ENCODE measurements at regions not wholly inside any gene's neighbourhood (a gene's known extent, or its start where the extent isn't known, plus 50 kb on each side); places are given as distances from the start of the nearest gene placed in this dataset.

- Mint-ChIP-seq H3K4me3 (no peak overlapping the region), H3K36me3 (ENCODE audit: low read depth) (no peaks in the 10 kb centered on the region), H3K4me1 (ENCODE audit: low read depth) (peaks cover 5% of the 10 kb centered on the region), H3K9me3 (peaks cover 21% of the 10 kb centered on the region), H3K27ac (no peak overlapping the region), H3K27me3 (ENCODE audit: insufficient read depth) (peaks cover 3% of the 10 kb centered on the region)
- DNase-seq, result no peak
- no peak for TF ChIP-seq CTCF (IDR thresholded peaks at IDR 0.05)
Measured at GRCh38 chr12:107351713-107352112, 258.4 kb upstream of the CRY1 start.

DNA sequence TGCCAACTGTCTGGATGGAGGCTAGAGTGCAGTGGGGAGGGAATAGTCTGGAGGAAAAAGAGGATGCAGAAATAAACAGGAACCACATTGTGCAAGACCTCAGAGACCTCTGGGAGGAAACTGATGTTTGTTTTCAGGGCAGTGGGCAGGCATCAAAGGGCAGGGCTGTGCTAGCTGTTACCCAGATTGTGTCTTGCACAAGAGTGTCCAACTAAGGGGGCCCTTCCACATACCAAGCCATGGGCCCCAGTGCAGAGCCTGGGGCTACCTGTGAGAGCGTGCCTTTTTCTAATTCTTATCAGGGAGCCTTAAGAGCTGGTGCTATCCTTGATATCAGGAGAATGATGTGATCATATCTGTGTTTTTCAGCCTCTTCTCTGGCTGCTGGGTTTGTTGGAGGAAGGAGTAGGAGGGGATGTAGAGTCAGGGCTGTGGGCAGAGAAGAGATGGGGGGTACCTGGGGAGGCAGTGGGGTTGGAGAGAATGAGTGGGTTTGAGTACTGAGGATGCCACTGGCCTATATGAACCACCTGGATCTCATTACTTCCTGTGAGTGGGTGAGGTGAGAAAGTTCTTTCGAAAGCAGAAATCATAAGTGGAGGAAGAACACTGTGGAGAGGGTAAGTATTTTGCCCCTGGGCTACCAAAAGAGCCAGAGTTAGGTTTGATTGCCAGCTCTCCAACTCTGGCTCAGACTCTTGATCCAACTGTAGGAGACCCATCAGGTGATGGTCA, 259.2 kb upstream of the CRY1 start:
- DNase-seq, result no peak
- Mint-ChIP-seq H3K36me3 (ENCODE audit: low read depth) (no peaks in the 10 kb centered on the region), H3K4me1 (ENCODE audit: low read depth) (peaks cover 6% of the 10 kb centered on the region), H3K27ac (no peak overlapping the region), H3K4me3 (no peak overlapping the region), H3K9me3 (peaks cover 18% of the 10 kb centered on the region), H3K27me3 (ENCODE audit: insufficient read depth) (peaks cover 3% of the 10 kb centered on the region)
- TF ChIP-seq CTCF (IDR thresholded peaks at IDR 0.05), result no peak

GRCh38 chr12:107353312-107353711, 260.0 kb upstream of the CRY1 start:
- H3K9me3 Mint-ChIP-seq, result peaks cover 24% of the 10 kb centered on the region
- H3K27me3 Mint-ChIP-seq (ENCODE audit: insufficient read depth), result peaks cover 3% of the 10 kb centered on the region
- DNase-seq, result no peak
- peaks cover 6% of the 10 kb centered on the region for H3K4me1 Mint-ChIP-seq (ENCODE audit: low read depth)
- no peak overlapping the region for H3K4me3 Mint-ChIP-seq
- TF ChIP-seq CTCF (IDR thresholded peaks at IDR 0.05), result no peak
- H3K27ac Mint-ChIP-seq, result no peak overlapping the region
- H3K36me3 Mint-ChIP-seq (ENCODE audit: low read depth), result no peaks in the 10 kb centered on the region

- no peak overlapping the region for H3K27ac Mint-ChIP-seq
- TF ChIP-seq CTCF (IDR thresholded peaks at IDR 0.05), result no peak
- peaks cover 10% of the 10 kb centered on the region for H3K4me1 Mint-ChIP-seq (ENCODE audit: low read depth)
- H3K4me3 Mint-ChIP-seq, result no peak overlapping the region
- peaks cover 27% of the 10 kb centered on the region for H3K9me3 Mint-ChIP-seq
- no peak for DNase-seq
- peaks cover 3% of the 10 kb centered on the region; the same call in 1 of the 2 replicates for H3K27me3 Mint-ChIP-seq (ENCODE audit: insufficient read depth)
- no peaks in the 10 kb centered on the region for H3K36me3 Mint-ChIP-seq (ENCODE audit: low read depth)
Measured at GRCh38 chr12:107355004-107355565, 261.7 kb upstream of the CRY1 start.

DNA sequence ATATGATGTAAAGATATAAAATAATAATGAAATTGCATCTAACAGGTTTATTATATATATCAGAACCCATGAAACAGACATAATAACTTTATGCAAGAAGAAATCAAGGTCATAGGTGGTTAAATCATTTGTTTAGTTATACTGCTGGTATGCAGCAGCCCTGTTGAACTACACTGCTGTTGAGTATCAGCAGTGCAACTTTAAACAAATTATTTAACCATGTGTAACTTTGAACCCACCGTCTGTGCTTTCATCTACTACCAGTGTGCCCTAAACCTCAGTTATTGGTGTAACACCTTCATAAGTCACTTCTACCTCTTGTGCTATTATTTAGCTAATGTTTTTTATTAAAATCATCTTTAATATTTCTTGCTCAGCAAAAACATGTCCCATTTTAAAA, 262.3 kb upstream of the CRY1 start:
- TF ChIP-seq CTCF (IDR thresholded peaks at IDR 0.05), result no peak
- peaks cover 10% of the 10 kb centered on the region for H3K4me1 Mint-ChIP-seq (ENCODE audit: low read depth)
- peaks cover 28% of the 10 kb centered on the region for H3K9me3 Mint-ChIP-seq
- no peak for DNase-seq
- no peak overlapping the region for H3K4me3 Mint-ChIP-seq
- H3K36me3 Mint-ChIP-seq (ENCODE audit: low read depth), result no peaks in the 10 kb centered on the region
- H3K27me3 Mint-ChIP-seq (ENCODE audit: insufficient read depth), result peaks cover 3% of the 10 kb centered on the region; the same call in 1 of the 2 replicates
- H3K27ac Mint-ChIP-seq, result no peak overlapping the region
